ENCODE measurements at regions not wholly inside any gene's neighbourhood (a gene's known extent, or its start where the extent isn't known, plus 50 kb on each side); places are given as distances from the start of the nearest gene placed in this dataset.

DNA sequence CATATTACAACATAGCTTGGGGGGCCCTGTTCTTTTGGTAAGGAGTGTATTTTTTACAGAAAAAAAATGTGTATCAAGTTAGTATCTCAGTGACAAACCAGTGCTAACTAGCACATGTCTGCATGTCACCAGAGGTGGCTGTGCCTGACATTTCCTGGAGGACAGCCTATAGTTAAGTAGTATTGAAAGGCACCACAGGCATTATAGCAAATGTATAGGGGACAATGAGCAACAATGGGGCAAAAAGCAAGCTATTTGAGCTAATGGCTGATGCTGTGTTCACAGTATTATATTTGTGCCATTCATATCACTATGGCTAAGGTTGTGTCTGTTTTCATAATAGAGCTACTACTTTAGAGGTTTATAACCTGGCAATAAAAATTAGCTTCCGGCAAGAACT lies 1644.0 kb downstream of the MAT2B start:
- H3K4me3 Mint-ChIP-seq: no peak overlapping the region
- no peaks in the 10 kb centered on the region for H3K27me3 Mint-ChIP-seq
- H3K27ac Mint-ChIP-seq: no peak overlapping the region
- no peaks in the 10 kb centered on the region for H3K36me3 Mint-ChIP-seq
- H3K4me1 Mint-ChIP-seq (ENCODE audit: low read depth): no peaks in the 10 kb centered on the region
- H3K9me3 Mint-ChIP-seq (ENCODE audit: low read depth): peaks cover 11% of the 10 kb centered on the region

DNA sequence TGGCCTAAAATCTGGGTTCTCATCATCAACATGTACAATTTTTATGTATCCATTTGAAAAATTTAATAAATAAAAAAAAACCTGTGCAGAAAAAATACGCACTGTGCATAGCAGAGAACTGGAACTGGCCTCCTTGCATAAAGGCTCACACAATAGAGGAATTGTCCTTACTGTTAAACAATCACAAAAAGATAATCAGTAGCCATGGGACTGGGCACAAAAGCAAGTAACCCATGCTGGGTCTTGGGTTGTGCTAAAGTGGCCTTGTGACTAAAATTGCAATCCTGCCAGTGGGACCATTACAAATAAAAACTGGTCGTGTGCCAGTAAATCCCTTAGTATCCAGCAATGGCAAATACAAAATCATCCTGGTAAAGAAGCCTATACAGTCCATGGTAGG lies 1646.6 kb downstream of the MAT2B start:
- Mint-ChIP-seq H3K27me3 (no peaks in the 10 kb centered on the region), H3K9me3 (ENCODE audit: low read depth) (peaks cover 13% of the 10 kb centered on the region), H3K4me3 (no peak overlapping the region), H3K36me3 (no peaks in the 10 kb centered on the region), H3K27ac (no peak overlapping the region), H3K4me1 (ENCODE audit: low read depth) (no peaks in the 10 kb centered on the region)

- no peaks in the 10 kb centered on the region for H3K27me3 Mint-ChIP-seq
These were observed 1651.8 kb downstream of the MAT2B start for GRCh38 chr5:165157219-165157618.

GRCh38 chr5:165161204-165161603 lies 1655.8 kb downstream of the MAT2B start:
- H3K27ac Mint-ChIP-seq: no peak overlapping the region
- no peak overlapping the region for H3K4me3 Mint-ChIP-seq
- peaks cover 13% of the 10 kb centered on the region for H3K9me3 Mint-ChIP-seq (ENCODE audit: low read depth)
- H3K36me3 Mint-ChIP-seq: no peaks in the 10 kb centered on the region
- no peaks in the 10 kb centered on the region for H3K4me1 Mint-ChIP-seq (ENCODE audit: low read depth)
- H3K27me3 Mint-ChIP-seq: no peaks in the 10 kb centered on the region

More at GRCh38 chr5:165157219-165157618, 1651.8 kb downstream of the MAT2B start:
- H3K9me3 Mint-ChIP-seq (ENCODE audit: low read depth): peaks cover 6% of the 10 kb centered on the region
- no peak overlapping the region for H3K27ac Mint-ChIP-seq
- no peak overlapping the region for H3K4me3 Mint-ChIP-seq
- H3K4me1 Mint-ChIP-seq (ENCODE audit: low read depth): no peaks in the 10 kb centered on the region
- H3K36me3 Mint-ChIP-seq: no peaks in the 10 kb centered on the region

DNA sequence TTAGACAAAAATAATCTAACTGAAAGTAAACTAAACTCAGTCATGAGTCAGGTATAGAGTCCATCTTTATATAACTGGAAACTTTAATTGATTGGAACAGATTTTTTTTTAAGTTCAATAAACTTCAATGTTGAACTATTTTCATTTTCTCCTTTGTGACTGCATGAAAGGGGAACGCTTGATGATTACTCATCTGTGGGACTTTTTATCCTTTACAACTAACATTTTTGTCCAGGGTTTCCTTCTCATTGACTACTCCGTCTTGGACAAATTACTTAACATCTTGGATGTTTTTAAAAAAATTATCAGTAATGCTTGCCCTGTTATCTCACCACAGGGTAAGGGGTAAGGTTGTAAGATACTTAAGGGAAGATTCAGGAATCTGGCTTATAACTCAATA lies 1658.4 kb downstream of the MAT2B start:
- no peaks in the 10 kb centered on the region for H3K36me3 Mint-ChIP-seq
- H3K27ac Mint-ChIP-seq: no peak overlapping the region
- no peak overlapping the region for H3K4me3 Mint-ChIP-seq
- no peaks in the 10 kb centered on the region for H3K4me1 Mint-ChIP-seq (ENCODE audit: low read depth)
- peaks cover 13% of the 10 kb centered on the region for H3K9me3 Mint-ChIP-seq (ENCODE audit: low read depth)
- no peaks in the 10 kb centered on the region for H3K27me3 Mint-ChIP-seq

GRCh38 chr5:165173651-165174050 lies 1668.2 kb downstream of the MAT2B start:
- no peaks in the 10 kb centered on the region for H3K27me3 Mint-ChIP-seq
- no peak overlapping the region for H3K27ac Mint-ChIP-seq
- H3K9me3 Mint-ChIP-seq (ENCODE audit: low read depth): peaks cover 4% of the 10 kb centered on the region
- H3K36me3 Mint-ChIP-seq: no peaks in the 10 kb centered on the region
- H3K4me1 Mint-ChIP-seq (ENCODE audit: low read depth): no peaks in the 10 kb centered on the region
- H3K4me3 Mint-ChIP-seq: no peak overlapping the region

DNA sequence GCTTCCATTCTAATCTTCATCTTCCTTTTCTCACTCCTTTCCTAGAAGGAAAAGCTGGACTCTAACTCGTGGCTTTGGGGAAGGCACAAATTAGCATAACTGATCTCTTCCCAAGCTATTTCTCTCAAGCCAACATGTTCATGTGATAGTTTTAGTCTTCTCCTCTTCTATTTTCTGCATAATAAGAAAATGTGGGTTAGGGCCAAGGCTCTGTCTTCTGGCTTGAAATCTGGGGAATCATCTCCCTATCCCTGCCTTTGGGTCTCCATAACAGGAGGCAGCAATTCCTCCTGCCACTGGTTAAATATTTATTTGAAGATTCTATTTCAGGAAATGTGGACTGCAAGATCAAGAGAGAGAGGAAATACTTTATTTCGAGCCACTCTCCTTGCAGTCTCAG lies 1669.6 kb downstream of the MAT2B start:
- Mint-ChIP-seq H3K9me3 (ENCODE audit: low read depth) (peaks cover 1% of the 10 kb centered on the region), H3K36me3 (no peaks in the 10 kb centered on the region), H3K27ac (no peak overlapping the region), H3K4me1 (ENCODE audit: low read depth) (no peaks in the 10 kb centered on the region), H3K4me3 (no peak overlapping the region), H3K27me3 (no peaks in the 10 kb centered on the region)

DNA sequence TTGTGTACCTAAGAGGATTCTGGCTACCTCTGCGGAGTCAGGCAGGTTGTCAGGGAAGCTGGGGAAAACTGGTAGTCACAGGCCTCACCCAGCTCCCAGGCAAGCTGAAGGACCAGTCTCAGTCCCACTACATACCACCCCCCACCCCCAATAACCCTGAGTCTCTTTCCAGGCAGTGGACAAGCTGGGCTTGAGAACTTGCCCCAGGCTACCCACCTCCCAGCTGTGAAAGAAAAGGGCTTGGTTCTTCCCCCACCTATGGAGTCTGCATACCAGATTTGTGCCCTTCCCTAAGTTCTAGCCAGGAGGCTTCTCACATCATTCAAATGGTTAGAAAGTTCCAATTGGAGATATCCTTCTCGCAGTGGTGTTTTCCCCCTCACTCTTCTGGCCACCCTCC lies 1678.8 kb downstream of the MAT2B start:
- Mint-ChIP-seq H3K4me1 (ENCODE audit: low read depth) (no peaks in the 10 kb centered on the region), H3K9me3 (ENCODE audit: low read depth) (peaks cover 6% of the 10 kb centered on the region), H3K27ac (no peak overlapping the region), H3K36me3 (no peaks in the 10 kb centered on the region), H3K27me3 (no peaks in the 10 kb centered on the region), H3K4me3 (no peak overlapping the region)

DNA sequence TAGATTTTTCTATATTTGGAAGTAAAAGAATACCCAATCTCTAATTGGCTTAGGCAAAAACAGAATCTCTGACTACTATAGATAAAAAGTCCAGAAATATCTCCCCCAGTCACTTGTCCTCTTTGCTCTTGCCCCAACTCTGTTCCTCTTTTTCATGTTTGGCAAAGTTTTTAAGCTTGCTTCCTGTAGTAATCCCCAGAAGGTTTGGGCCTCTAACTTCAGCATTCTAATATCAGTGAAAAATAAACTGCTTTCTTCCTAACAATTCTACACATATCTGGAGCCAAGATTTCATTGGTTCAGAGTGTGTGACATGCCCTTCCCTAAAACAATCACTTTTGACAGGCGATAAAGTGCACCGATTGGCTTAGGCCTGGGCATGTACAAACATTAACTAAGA lies 1680.3 kb downstream of the MAT2B start:
- H3K9me3 Mint-ChIP-seq (ENCODE audit: low read depth): no peaks in the 10 kb centered on the region
- H3K4me3 Mint-ChIP-seq: no peak overlapping the region
- no peaks in the 10 kb centered on the region for H3K4me1 Mint-ChIP-seq (ENCODE audit: low read depth)
- H3K36me3 Mint-ChIP-seq: no peaks in the 10 kb centered on the region
- no peak overlapping the region for H3K27ac Mint-ChIP-seq
- H3K27me3 Mint-ChIP-seq: no peaks in the 10 kb centered on the region

DNA sequence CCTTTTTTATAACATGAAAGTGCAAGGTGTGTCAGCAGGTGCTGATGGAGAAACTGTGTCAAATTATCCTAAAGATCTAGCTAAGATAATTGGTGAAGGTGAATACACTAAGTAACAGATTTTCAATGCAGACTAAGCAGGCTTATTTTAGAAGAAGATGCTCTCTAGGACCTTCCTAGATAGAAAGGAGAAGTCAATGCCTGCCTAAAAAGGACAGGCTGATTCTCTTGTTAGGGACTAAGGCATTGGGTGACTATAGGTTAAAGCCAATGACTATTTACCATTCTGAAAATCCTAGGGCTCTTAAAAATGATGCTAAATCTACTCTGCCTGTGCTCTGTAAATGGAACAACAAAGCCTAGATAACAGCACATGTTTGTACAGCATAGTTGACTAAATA lies 1682.4 kb downstream of the MAT2B start:
- no peaks in the 10 kb centered on the region for H3K27me3 Mint-ChIP-seq
- H3K4me1 Mint-ChIP-seq (ENCODE audit: low read depth): no peaks in the 10 kb centered on the region
- H3K36me3 Mint-ChIP-seq: no peaks in the 10 kb centered on the region
- H3K27ac Mint-ChIP-seq: no peak overlapping the region
- no peak overlapping the region for H3K4me3 Mint-ChIP-seq
- H3K9me3 Mint-ChIP-seq (ENCODE audit: low read depth): no peaks in the 10 kb centered on the region

GRCh38 chr5:165188556-165189175 lies 1683.2 kb downstream of the MAT2B start:
- no peaks in the 10 kb centered on the region for H3K4me1 Mint-ChIP-seq (ENCODE audit: low read depth)
- no peaks in the 10 kb centered on the region for H3K36me3 Mint-ChIP-seq
- no peaks in the 10 kb centered on the region for H3K27me3 Mint-ChIP-seq
- no peak overlapping the region for H3K27ac Mint-ChIP-seq
- no peaks in the 10 kb centered on the region for H3K9me3 Mint-ChIP-seq (ENCODE audit: low read depth)
- no peak overlapping the region for H3K4me3 Mint-ChIP-seq

DNA sequence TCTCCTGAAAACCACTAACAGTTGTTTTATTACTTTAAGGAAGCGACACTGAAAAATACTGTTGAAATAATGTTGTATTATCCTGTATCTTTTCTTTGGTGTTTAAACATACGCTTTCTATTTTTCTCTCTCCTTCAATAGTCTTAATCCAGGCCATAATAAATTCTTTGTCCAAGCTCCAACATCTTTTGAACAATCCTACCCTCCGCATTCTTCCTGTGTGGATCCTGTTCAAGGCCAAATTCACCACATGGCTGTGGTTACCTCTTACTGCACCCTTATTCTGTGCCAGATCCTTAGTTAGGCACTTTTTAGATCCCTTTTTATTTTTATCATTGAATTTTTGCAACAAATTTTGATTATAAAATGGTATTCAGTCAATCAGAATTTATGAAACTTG lies 1691.5 kb downstream of the MAT2B start:
- no peaks in the 10 kb centered on the region for H3K4me1 Mint-ChIP-seq (ENCODE audit: low read depth)
- H3K36me3 Mint-ChIP-seq: no peaks in the 10 kb centered on the region
- no peaks in the 10 kb centered on the region for H3K27me3 Mint-ChIP-seq
- no peak overlapping the region for H3K4me3 Mint-ChIP-seq
- H3K27ac Mint-ChIP-seq: no peak overlapping the region
- no peaks in the 10 kb centered on the region for H3K9me3 Mint-ChIP-seq (ENCODE audit: low read depth)

GRCh38 chr5:165201369-165201768 lies 1696.0 kb downstream of the MAT2B start:
- Mint-ChIP-seq H3K27ac (no peak overlapping the region), H3K36me3 (no peaks in the 10 kb centered on the region), H3K4me1 (ENCODE audit: low read depth) (no peaks in the 10 kb centered on the region), H3K9me3 (ENCODE audit: low read depth) (no peaks in the 10 kb centered on the region), H3K4me3 (no peak overlapping the region), H3K27me3 (no peaks in the 10 kb centered on the region)

- Mint-ChIP-seq H3K27me3 (no peaks in the 10 kb centered on the region), H3K27ac (no peak overlapping the region), H3K36me3 (no peaks in the 10 kb centered on the region), H3K4me3 (no peak overlapping the region), H3K9me3 (ENCODE audit: low read depth) (no peaks in the 10 kb centered on the region), H3K4me1 (ENCODE audit: low read depth) (no peaks in the 10 kb centered on the region)
These were observed 1696.5 kb downstream of the MAT2B start for GRCh38 chr5:165201771-165202518.

DNA sequence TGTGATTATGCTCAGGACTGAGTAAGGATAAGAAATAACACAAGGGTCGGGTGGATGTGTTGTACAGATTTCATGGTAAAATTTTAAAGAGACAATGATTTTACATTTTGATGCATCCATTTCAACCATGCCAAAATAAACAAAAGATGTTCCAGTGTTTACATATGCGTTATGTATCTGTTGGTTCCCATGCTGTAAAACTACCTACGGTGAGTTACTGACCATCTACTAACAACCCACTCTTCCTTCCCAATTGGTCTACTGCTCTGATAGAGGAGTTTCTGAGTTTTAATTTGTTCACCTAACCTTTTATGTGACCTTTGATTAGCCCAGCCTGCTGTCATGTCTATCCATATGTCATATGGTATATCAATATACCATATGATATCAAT lies 1697.1 kb downstream of the MAT2B start:
- H3K27ac Mint-ChIP-seq: no peak overlapping the region
- no peaks in the 10 kb centered on the region for H3K4me1 Mint-ChIP-seq (ENCODE audit: low read depth)
- H3K36me3 Mint-ChIP-seq: no peaks in the 10 kb centered on the region
- H3K9me3 Mint-ChIP-seq (ENCODE audit: low read depth): no peaks in the 10 kb centered on the region
- H3K4me3 Mint-ChIP-seq: no peak overlapping the region
- no peaks in the 10 kb centered on the region for H3K27me3 Mint-ChIP-seq
